Right lobe of liver (tissue), 6 donors: ENCODE measurements at regions not wholly inside any gene's neighbourhood (a gene's known extent, or its start where the extent isn't known, plus 50 kb on each side); places are given as distances from the start of the nearest gene placed in this dataset.
"Not testable (repeated sequence)": the region's sequence is repeated elsewhere in the genome, so short reads cannot be mapped to it uniquely, and the experiment has no call there.

Source experiments
- ATAC-seq, 4 donors: fragments of 200-7000 bp; cut with Tn5 transposase; one replicate each; pipeline ENCODE4 v1.9.1; 2020; ENCODE audit warnings: mild to moderate bottlenecking in 4 of 4, moderate library complexity in 4 of 4
- DNase-seq, 3 donors: peaks; one replicate each; pipeline ENCODE4 v3.0.0-alpha.2; 2020
- H3K27ac ChIP-seq, 3 donors: fragments of 200-600 bp; one replicate each; pipeline ENCODE4 v1.8.0; 2022
- H3K27me3 ChIP-seq, 2 donors: fragments of 200-600 bp; one replicate each; pipeline ENCODE4 v1.8.0; 2022
- H3K36me3 ChIP-seq, 4 donors: fragments of 200-600 bp; sonication (generic) in 1 of 4; one replicate each; pipeline versions ENCODE4 v1.5.1 to v1.8.0; 2017 to 2022; ENCODE audit warnings: control low read depth in 1 of 4
- H3K4me1 ChIP-seq, 4 donors: fragments of 200-600 bp; sonication (generic) in 1 of 4; one replicate each; pipeline versions ENCODE4 v1.5.1 to v1.8.0; 2017 to 2022; ENCODE audit warnings: control low read depth in 1 of 4
- H3K4me3 ChIP-seq, 3 donors: fragments of 200-600 bp; one replicate each; pipeline ENCODE4 v1.8.0; 2022
- H3K9me3 ChIP-seq, 4 donors: fragments of 200-600 bp; sonication (generic) in 1 of 4; one replicate each; pipeline versions ENCODE4 v1.5.1 to v1.8.0; 2017 to 2022; ENCODE audit warnings: control low read depth in 1 of 4
- CTCF ChIP-seq, 4 donors: fragments of 200-600 bp in 3 of 4; fragments of 450-650 bp in 1 of 4; IDR thresholded peaks; one replicate each; pipeline versions ENCODE4 v1.5.1 to v1.8.0; 2016 to 2022; ENCODE audit warnings: antibody characterized with exemption in 4 of 4, mild to moderate bottlenecking in 2 of 4
- POLR2A ChIP-seq: fragments of 450-650 bp; IDR thresholded peaks from one replicate; pipeline ENCODE4 v1.6.1; 2017; ENCODE audit warnings: antibody characterized with exemption, mild to moderate bottlenecking
- WGBS: methylation state at CpG from one replicate; pipeline ENCODE4 v1.1.6; 2018; ENCODE audit warnings: low coverage, low lambda C conversion rate; ENCODE audit not compliant: insufficient coverage; ENCODE audit errors: missing lambda C conversion rate; 5-methylcytosine and 5-hydroxymethylcytosine counted together
- intact Hi-C, 2 donors: fragments of 100-400 bp; cut with DNase I; formaldehyde crosslinking; loops; one replicate each; pipeline versions ENCODE4 v1.11.2 to v1.14.1; 2022
- donor health status: DM: no; HTN: yes; CAD: no.
- donor health status: DM: no; HTN: no; CAD: no.
- donor health status: DM: no; HTN: no; CAD: no.
- donor health status: DM: no; HTN: yes; CAD: no.
- donor health status: DM: no; HTN: yes; CAD: no.

- 35% methylated on average over 5 of the region's 9 CpGs for WGBS
- H3K36me3 ChIP-seq = no peaks in the 10 kb centered on the region
- H3K27me3 ChIP-seq = no peaks in the 10 kb centered on the region
- TF ChIP-seq POLR2A (no peak), CTCF (IDR thresholded peaks at IDR 0.05) (no peak)
- intact Hi-C loops = no loop called here
- ATAC-seq (no peak), DNase-seq (no peak)
- H3K9me3 ChIP-seq = no peaks in the 10 kb centered on the region
- no peak overlapping the region for H3K4me3 ChIP-seq
- H3K4me1 ChIP-seq = no peaks in the 10 kb centered on the region
- no peak overlapping the region for H3K27ac ChIP-seq
Observed at GRCh38 chr6:169363590-169363989, 109.9 kb upstream of the THBS2 start.

GRCh38 chr6:169362501-169363121 lies 109.0 kb upstream of the THBS2 start:
- 37% methylated on average over 3 of the region's 3 CpGs for whole genome bisulfite sequencing
- Histone ChIP-seq H3K4me3 (no peak overlapping the region), H3K4me1 (no peaks in the 10 kb centered on the region), H3K27me3 (no peaks in the 10 kb centered on the region), H3K36me3 (no peaks in the 10 kb centered on the region), H3K27ac (no peak overlapping the region), H3K9me3 (no peaks in the 10 kb centered on the region)
- intact Hi-C loops = no loop called here
- ATAC-seq = no peak
- TF ChIP-seq POLR2A (no peak), CTCF (IDR thresholded peaks at IDR 0.05) (no peak)
- no peak for DNase-seq

GRCh38 chr6:169355001-169355400 lies 101.4 kb upstream of the THBS2 start:
- H3K4me1 ChIP-seq, H3K9me3 ChIP-seq, H3K36me3 ChIP-seq, DNase-seq, H3K27me3 ChIP-seq, H3K4me3 ChIP-seq, intact Hi-C loops, ATAC-seq, H3K27ac ChIP-seq: not testable (repeated sequence)
- 13% methylated on average over 1 of the region's 3 CpGs for WGBS

GRCh38 chr6:169345146-169345545 lies 91.5 kb upstream of the THBS2 start:
- Histone ChIP-seq H3K4me3 (no peak overlapping the region), H3K4me1 (no peaks in the 10 kb centered on the region), H3K9me3 (no peaks in the 10 kb centered on the region), H3K27ac (no peak overlapping the region), H3K36me3 (no peaks in the 10 kb centered on the region), H3K27me3 (no peaks in the 10 kb centered on the region)
- intact Hi-C loops = no loop called here
- ATAC-seq (no peak), DNase-seq (no peak)
- WGBS = 33% methylated on average over 4 of the region's 4 CpGs
- TF ChIP-seq POLR2A (no peak), CTCF (IDR thresholded peaks at IDR 0.05) (no peak)

GRCh38 chr6:169344750-169345065 lies 91.1 kb upstream of the THBS2 start:
- Histone ChIP-seq H3K36me3 (no peaks in the 10 kb centered on the region), H3K27me3 (no peaks in the 10 kb centered on the region), H3K9me3 (no peaks in the 10 kb centered on the region), H3K4me1 (no peaks in the 10 kb centered on the region), H3K27ac (no peak overlapping the region), H3K4me3 (no peak overlapping the region)
- ATAC-seq = no peak
- intact Hi-C loops = no loop called here
- TF ChIP-seq POLR2A (no peak), CTCF (IDR thresholded peaks at IDR 0.05) (no peak)
- no peak for DNase-seq
- 51% methylated on average over 7 of the region's 7 CpGs for WGBS
